GM12864 (cell line): ENCODE measurements at regions not wholly inside any gene's neighbourhood (a gene's known extent, or its start where the extent isn't known, plus 50 kb on each side); places are given as distances from the start of the nearest gene placed in this dataset.

Source experiments
- DNase-seq: peaks from one replicate; pipeline ENCODE4 v3.0.0-alpha.2; 2011; ENCODE audit warnings: low read depth
- H3K4me3 ChIP-seq: 2 replicates; pipeline ENCODE4 v1.5.1; 2011; ENCODE audit warnings: mild to moderate bottlenecking, low read depth, low read length, control low read depth
- CTCF ChIP-seq: IDR thresholded peaks from 2 replicates; pipeline ENCODE4 v1.5.1; 2011; ENCODE audit warnings: low read depth, mild to moderate bottlenecking, moderate library complexity, low read length, control low read depth, inconsistent platforms; ENCODE audit errors: missing control alignments

DNA sequence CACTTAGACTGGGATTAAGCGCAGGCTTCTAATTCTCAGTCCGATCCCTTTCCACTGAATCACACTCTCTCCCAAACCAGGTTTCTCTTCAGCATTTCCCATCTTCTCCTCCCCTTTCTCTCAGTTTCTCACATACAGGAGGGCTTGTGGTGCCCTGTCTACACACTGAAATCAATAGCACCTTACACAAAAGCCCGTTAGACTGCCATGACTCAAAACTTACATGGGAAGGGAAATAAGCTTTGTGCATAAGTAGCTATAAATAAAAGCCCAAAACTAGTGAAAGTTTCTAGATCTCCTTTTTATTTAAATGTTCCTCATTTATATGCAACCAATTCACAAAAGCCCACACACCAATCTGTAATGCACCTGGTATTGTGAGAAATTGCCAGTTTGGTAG is 318.4 kb downstream of the TXNL1 start:
- no peak for DNase-seq
- no peak for TF ChIP-seq CTCF
- H3K4me3 ChIP-seq, result no peak overlapping the region

- H3K4me3 ChIP-seq, result no peak overlapping the region
- TF ChIP-seq CTCF, result no peak
- no peak for DNase-seq
These were observed 321.7 kb downstream of the TXNL1 start for GRCh38 chr18:56316727-56317126.

GRCh38 chr18:56315363-56315762 is 323.0 kb downstream of the TXNL1 start:
- no peak for TF ChIP-seq CTCF
- no peak for DNase-seq
- H3K4me3 ChIP-seq, result no peak overlapping the region

DNA sequence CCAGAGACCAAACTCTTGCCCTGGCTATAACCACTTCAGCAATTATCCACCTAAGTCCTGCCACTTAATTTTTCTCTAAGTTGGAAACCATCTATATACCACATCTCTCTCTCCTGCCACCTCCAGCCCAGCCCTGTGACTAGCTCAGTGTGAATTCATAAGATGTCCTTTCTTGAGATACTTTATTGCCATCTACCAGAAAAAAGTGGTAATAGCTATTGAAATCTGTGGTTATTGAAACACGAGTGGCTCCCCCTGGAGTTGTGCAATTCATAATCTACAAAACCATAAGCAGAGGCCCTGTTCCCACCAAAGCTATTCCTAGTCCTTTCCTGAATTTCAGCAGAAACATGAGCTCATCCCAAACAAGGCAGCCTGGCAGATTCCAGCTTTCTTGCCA is 324.0 kb downstream of the TXNL1 start:
- H3K4me3 ChIP-seq, result no peak overlapping the region
- no peak for DNase-seq
- peak; percentile 6 for TF ChIP-seq CTCF

DNA sequence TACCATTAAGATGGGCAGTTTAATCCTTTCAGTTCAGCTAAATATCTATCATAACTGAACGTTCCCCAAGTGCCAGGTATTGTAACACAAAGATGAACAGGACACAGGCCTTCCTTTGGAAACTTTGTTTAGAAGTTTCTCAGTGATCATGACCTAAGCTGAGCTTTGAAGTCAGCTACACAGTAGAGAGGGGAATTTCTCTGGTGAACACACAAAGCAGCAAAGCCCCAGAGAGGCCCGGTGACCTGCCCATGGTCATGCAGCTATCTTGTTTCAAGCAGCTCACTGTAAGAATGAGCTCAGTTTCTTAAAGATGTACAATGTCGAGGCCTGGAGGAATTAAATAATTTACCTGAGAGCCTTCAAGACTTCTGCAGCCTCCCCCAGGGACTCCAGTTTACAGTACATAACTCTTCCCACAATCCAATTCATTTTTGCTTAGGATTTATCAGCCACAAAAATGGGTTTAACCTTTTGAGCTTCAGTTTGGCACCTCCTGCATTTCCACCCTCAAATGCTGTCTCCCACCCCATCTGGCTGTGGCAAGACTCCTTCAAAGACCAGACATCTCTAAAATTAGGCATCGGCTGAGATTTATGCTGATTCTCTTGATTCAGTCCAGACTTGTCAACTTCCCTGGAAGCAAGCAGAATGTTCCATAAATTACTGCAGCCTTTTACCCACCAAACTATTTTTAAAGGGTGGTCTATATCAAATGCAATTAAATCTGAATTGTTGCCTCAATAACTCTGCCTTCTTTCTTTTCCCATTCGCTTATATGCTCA is 325.6 kb downstream of the TXNL1 start:
- DNase-seq, result no peak
- H3K4me3 ChIP-seq, result no peak overlapping the region
- TF ChIP-seq CTCF, result no peak

DNA sequence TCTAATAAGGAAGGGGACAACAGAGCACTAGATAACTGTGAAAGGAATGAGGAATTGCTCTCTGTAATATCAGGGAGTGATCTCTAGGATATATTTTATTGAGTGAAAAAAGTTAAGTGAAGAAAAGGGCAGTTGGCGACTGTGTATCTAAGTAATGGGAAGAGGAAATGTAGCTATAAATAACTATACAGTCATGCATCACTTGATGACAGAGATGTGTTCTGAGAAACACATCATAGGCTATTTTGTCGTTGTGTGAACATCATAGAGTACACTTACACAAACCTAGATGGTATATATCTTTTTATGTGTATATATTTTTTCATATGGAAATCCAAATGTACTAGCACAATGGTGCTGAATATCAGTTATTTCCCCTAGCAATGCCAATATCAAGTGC is 329.3 kb downstream of the TXNL1 start:
- no peak overlapping the region for H3K4me3 ChIP-seq
- no peak for TF ChIP-seq CTCF
- DNase-seq, result no peak
